ENCODE measurements at regions not wholly inside any gene's neighbourhood (a gene's known extent, or its start where the extent isn't known, plus 50 kb on each side); places are given as distances from the start of the nearest gene placed in this dataset.

DNA sequence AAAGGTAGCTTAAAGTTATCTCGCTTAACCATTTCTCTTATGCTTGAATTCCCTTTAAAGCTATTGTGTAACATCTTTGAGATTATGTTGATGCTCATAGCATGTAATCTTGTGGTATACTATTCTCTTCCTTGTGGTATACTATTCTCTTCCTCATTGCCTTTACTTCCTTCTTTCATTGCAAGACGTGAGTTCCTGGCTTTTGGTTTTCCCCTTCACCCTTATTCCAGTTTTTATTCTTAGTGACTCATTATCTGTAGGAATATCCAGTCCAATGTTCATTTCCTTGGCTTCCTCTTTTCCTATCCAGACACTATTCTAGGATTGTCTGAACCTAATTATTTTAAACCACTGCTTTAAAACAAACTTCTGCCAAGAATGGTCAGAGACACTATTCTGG, 564.0 kb downstream of the CCER1 start:
- DNase-seq = no peak

DNA sequence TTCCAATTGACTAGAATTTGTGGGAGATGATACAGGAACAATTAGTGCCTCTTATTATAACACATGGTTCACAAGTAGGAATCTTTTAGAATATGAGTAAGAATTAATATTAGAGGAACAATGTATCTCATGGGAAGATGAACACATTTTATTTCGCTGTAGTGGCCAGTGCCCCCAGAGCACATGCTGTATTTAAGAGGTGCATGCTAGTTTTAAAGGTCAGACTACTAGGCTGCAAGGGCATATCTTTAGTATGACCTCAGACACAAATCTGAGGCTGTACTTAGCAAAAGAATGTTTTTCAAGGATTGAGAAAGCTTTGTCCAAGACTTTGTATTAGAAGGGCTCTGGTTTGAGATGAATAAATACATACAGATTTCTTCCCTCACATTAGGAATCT, 586.9 kb downstream of the CCER1 start:
- DNase-seq = no peak

DNA sequence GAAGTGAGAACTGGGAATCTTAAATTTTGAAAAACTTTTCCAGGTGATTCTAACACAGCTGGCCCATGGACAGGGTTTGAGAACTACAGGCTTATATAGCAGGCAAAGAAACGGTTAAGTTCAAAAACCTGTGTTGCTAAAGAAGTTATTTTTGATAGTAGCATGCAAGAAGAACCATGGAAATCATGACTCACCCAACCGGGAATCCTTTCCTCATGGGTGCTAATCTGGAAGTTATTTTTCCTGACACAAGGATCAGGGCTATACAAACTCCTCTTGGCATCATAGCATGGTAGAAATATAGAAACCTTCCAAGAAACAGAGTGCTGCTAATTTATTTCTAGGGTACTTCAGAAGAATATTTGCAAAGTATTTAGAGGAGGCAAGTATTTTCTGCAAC, 588.7 kb downstream of the CCER1 start:
- DNase-seq = no peak

DNA sequence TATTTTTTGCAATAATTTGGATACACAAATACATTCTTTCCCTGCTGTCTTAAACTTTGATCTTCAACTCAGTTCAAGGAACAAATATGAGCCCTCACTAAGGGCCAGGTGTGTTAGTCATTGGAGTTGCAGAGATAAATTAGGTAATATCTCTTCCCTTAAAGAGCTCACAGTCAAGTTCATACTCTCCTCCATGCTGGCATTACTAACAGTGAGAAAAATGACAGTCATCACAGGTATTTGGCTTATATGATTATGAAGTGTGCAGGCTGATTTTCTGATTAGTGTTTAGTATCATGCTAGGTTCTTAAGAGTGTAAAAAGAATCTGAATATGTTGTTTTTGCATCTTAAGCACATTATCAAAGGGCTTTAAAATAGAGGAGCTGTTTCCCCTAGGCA, 594.7 kb downstream of the CCER1 start:
- DNase-seq = no peak

DNA sequence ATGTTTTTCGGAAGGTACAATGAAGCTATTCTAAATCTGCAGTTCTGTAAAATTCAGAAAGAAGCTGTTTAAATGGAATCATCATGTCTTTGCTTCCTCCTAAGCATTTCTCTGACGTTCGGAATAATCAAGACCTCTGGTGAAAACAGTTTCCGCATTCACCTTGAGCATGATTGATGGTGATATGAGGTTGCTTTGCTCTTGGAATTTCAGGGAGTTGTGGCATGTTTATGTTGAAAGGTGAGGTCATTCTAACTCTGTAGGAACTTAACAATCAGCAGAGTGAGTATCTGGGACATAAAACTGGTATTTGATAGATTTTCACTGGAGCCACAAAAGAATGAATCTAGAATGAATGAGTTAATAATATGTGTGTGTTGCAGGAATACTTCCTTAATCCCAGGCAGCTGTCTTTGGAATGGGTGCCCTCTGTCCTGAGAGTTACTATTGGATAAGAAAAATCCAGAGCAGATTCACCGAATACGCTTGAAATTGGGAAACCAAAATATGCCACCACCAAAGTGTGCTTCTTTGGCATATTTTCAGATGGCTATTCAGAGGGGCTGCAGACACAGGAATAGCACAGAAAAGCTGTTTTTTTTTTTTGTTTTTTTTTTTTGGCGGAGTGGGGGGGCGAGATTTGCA, 599.1 kb downstream of the CCER1 start:
- DNase-seq = no peak

DNA sequence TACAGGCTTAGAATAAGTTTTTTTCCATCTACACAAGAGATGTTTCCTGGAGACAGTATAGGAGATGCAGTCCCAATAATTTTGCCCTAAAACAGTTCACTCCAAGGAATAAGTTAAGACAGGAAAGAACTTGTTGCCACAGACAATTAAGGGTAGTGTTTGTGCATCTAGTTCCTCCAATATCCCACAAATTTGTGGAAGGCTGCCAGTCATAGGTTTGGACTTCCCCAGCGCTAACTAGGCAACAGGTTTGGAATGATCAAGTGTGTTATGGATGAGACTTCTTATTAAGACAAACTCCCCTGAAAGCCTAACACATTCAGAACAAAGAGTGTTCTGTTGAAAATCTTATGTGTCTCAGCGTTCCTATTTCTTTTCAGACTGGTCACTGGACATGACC, 611.0 kb downstream of the CCER1 start:
- DNase-seq = no peak

DNA sequence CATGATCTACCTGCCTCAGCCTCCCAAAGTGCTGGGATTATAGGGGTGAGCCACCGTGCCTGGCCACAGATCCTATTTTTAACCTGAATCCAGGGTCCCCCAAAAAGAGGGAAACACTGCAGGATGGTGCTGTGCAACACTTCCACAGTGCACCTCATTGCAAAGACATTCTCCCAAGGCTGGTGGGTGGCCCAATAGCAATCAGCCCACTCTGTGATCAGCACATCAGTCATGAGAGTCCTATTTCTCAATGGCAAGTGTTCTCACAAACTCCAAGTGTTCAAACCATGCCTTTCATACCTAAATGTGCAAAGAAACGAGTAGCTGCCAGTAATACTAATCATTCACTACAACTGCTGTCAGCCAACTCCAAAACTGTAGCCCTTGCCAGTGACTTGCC, 612.9 kb downstream of the CCER1 start:
- no peak for DNase-seq

DNA sequence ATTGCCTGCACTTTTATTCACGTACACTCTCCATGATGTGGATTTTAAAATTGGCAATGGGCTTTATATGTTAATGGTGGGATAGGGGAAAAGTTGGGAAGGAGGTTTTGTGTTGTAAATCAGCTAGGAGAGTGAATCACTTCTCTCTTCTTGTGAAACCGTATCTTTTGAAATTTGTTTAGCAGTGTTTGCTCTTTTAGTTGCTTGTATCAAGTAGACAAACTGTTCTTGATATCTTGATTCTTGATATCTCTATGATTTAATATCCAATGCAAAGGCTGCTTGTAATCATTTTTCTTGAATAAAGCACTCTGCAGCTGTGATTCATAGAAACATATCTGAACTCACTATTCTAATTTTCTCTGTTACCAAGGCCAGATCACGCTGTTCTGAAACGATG, 615.1 kb downstream of the CCER1 start:
- no peak for DNase-seq

DNA sequence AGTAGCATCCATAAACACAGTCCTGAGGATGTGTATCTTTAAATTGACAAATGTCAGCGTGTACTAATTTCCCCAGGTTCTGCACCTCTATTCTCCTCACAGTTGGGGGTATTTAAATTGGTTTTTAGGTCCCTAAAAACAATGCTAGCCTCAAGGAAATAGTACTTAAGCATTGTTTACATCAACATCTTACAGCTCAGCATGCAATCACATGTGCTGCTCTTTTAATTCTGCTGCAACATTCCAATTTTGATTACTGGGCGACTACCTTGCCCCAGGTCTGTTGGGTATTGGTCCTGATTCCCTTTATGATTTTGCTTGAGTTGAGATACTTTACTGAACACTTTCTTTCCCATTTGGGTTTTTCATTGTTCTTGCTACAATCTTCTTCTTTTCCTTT, 616.6 kb downstream of the CCER1 start:
- DNase-seq = no peak

DNA sequence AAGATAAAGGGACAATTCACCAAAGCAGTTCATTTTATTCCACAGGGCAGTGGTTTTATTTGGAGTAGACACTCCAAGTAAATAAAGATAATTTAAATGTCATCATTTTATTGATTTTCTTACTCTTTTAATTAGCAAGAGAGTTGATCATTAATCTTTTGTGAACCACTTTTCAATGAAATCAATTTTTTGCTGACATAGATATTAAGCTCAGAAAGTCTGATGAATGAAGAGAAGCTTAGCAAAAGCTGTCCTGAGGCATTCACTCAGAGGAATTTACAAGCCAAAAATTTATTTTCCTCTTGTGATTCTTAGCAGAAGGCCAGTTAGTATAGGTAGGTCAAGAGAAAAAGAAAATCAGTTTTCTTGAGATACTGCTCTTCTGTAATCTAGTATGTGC, 618.0 kb downstream of the CCER1 start:
- DNase-seq = no peak

DNA sequence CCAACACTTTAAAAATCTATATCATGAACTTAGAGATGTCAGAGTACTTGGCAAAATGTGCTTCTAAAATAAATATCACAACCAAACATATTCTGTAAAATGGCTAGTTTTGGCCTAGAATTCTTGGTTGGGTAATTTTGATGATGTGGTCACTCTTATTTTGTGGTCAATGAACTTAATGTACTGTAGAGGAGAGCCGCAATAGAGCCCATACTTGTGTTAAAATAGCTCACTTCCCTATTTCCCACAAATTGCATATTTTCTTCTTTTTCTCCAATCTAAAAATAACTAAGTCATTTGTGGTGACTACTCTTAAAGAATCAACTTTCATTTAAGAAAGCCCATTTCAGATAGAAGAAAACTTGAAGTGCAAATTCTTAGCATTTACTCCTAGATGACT, 619.4 kb downstream of the CCER1 start:
- no peak for DNase-seq

DNA sequence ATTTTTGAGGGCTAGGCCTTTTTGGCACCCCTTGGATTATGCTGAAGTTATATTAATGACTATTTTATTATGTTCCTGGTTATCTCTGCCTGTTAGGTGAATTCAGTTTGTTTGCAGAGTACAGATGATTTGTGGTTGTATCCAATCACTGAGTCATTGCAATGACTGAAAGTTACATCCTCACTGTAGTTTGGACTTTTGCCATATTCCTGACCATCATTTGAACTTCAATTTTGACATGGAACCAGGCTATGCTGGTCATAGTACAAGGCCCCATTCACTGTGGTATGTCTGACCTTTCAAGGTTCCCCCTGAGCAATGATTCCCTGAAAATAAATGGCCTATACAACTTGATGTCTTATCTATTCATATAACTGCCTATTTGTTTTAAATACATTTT, 621.0 kb downstream of the CCER1 start:
- DNase-seq = no peak

DNA sequence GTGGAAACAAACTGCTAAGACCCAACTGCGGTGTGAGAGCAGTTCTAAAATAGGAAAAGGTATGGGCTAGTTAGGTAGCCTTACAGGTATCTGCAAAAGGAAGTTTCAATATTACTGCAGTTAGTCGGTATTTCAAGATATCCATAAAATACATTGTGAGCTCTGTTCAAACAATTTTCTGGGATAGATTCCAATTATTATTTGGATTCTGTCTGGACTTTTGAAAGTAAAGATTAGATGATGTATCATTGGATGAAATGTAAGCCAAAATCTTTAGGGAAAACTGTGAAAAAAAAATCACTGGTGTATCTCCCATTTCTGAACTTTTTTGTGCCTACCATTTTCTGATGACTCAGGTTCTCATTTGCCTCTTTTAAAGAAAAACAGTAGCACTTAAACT, 621.6 kb downstream of the CCER1 start:
- DNase-seq = no peak

DNA sequence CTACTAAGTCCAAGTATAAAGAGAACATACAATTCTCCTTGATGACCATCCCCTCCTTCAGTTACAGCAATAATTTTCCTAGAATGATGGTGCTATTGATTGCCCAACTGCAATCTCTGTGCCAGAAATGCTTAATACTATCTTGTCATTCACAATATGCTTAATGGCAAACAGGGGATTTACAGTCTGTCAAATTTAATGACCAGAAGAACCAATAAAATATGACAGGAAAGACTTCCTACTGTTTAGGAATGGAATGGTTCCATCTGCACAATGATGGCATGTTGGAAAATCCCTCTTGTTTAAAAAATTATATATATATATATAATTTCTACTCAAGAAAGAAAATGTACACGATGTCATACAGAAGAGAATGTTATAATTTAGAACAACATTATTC, 623.2 kb downstream of the CCER1 start:
- no peak for DNase-seq

DNA sequence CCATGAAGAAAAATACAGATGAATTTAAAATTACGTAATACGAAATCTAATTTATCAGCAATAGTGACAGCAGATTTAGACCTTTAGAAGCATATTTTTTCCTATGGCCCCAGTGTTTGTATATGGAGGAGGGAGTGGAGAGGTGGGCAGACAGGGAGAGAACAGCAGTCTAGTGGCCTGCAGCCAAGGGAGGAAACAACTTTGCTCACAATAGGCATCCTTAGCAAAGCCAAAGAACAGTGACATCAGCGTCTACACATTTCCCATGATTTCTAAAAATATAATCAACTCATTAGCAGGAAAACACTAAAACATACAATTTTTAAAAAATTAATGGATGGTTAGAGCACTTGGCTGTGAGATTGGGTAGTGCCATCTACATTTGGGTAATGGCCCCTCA, 622.6 kb upstream of the ATP2B1 start:
- no peak for DNase-seq

DNA sequence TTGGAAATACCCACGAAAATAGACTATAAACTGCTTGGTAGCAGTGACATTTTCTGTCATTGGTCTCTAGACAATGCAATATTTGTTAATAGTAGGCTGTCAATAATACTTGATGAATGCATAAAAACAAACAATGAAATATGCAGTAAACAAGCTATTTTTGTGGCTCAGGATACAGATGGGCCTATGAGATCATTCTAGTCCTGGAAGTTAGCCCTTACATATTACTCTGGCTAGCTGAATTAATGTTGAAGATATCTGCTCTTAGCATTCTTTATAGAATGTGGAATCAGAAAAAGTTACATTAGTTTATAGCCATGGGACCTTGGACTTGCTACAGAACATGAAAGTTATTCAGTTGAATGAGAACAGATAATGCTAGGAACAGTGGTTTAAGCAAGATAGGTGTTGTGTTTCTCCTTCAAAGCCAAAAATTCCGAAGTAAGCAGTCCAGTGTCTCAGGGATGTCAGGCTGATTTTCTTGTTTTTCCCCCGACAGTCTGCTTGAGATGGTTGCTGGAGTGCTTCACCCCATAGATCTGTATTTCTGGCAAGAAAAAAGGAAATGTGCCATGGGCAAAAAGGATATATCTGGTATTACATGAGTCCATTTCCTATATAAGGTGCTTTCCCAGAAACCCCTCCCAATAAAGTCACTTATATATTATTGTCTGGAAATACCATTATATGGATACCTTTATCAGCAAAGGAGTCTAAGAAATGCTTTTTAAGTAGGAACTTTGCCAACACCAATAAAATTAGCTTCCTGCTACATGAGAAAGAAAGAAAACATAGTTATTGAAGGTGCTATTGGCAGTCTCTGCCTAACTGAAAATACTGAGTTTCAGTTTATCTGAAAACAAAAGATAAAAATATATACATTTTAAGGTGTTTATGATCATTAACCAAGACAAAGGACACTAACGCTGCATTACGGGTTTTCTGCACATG, 619.4 kb upstream of the ATP2B1 start:
- no peak for DNase-seq

DNA sequence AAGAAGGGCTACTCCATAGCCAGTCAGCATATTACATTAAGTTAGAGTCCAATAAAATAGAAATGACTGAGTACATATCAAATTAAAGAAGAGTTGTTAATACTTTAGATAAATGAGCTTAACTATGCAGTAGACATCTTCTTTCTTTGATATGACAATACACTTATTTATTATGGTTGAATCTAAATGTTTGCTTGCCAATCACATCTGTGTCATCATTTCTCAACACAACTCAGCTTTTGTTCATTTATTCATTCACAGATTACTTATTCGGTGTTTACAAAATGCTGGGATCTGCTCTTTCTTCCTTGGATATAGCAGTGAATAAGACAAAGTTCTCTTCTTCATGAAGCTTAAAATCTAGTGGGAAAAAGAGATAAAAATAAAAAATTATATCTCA, 614.6 kb upstream of the ATP2B1 start:
- no peak for DNase-seq

DNA sequence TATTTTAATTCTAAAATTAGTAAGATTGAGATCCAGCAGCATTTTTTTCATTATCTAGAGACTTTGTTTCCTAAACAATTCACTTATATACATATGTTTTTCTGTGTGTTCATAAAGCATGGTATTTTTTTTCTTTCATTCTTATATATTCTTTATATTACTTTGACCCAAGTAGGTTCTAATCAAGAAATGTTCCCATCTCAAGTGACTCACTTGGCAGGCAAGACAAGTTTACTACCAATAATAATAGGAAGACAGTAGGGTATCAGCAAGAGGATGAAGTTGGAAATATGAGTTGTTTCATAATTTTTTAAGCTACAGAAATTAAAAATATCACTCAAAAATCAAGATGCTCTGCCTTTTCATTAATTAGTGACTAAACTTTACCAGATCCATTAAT, 613.4 kb upstream of the ATP2B1 start:
- DNase-seq = no peak

DNA sequence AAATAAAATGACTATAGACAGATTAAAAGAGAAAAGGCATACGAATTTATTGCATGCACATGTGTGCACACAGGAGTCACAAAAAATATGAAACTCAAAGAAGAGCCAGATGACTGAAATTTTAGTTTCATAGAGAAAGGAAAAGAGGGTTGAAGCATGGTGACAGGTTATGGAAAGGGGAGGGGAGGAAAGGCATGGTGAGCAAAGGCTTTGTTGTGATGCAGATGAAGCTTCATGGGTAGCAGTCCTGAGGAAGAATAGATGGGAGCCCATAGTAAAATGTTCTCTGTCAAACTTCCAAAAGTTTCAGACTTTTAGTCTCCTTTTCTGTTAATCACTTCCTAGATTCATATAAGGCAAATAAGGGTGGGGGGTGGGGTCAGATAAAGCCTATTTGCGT, 612.7 kb upstream of the ATP2B1 start:
- DNase-seq = no peak

DNA sequence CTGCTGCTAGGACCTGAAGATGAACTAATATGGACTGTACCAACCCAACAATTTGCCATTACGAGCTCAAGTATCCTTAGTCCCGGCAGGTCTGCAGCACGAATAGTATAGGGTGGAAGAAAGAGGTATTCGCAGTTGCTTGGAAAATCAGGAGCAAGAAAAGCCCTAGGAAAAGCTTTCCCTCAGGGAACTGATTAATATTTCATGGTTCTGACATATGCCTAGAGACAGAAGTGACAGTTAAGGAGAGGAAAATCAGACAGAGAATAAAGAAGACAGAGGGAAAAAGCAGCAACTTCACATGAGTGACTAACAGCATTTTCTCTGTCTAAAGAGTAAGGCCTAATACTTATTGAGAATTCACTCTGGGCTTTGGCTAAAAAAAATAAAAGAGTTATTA, 602.9 kb upstream of the ATP2B1 start:
- DNase-seq = no peak

DNA sequence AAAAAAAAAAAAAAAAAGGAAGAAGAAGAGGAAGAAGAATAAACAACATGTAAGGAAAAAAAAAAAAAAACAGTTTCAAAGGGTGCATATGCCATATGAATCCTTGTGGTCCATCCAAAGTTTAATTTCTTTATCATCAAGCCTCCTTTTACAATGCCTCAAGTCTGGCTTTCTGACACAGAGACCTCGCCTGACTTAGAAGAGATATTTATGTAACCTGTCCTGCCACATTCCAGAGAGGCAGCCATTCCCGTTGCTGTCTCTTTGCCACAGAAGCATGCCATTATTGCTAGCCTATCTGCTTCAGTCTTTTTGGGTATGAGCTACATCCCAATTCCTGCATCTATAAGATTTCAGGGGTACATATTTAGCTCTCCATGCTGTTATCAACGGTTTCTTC, 596.7 kb upstream of the ATP2B1 start:
- no peak for DNase-seq

DNA sequence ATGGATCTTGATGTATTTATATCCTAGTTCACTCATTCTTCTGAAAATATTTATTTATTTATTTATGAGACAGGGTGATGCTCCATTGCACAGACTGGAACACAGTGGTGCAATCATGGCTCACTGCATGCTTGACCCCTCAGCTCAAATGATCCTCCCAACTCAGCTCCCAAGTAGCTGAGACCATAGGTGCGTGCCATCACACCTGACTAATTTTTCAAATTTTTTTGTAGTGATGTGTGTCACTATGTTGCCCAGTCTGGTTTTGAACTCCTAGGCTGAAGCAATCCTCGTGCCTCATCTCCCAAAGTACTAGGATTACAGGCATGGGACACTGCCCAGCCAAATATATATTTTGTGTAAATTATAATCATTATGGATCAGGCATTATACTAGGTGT, 595.6 kb upstream of the ATP2B1 start:
- no peak for DNase-seq

DNA sequence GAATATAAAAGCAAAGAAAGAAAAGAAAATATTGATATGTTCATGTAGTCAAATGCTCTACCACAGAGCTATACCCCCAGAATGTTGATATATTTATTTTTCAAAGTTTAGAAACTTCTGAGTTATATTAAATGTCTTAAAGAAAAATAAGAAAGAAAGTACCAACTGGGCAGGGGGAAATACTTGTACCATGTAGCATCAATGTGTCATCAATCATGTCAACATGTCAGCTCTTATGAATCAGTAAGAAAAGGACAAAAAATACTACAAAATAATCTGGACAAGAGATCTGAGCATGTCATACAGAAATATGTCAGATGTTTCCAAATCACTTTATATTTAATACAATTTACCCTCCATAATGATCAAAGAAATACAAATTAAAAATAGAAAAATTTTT, 595.1 kb upstream of the ATP2B1 start:
- DNase-seq = no peak

DNA sequence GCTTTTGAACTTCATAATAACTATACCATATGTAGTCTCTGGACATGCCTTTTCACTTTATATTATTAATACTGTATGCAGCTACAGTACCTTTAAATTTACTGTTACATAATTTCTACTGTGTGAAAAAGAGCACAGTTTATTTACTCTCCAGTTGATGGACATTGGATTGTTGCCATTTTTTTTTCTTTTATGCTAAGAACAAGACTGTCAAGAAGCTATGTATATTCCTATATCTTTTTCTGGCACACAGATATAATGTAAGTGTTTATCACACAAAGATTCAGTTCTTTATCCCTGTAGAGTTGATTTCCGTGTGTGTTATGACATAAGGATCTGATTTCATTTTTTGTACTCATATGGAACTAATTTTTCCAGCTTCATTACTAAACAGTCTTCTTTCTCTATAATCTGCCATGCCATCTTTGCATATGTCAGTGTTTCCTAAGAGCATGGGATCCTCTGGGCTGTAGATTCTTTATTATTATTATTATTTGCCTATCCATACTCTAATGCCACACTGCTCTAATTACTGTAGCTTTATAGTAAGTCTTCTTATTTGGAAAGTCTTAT, 593.0 kb upstream of the ATP2B1 start:
- DNase-seq = no peak

All from activated CD4-positive, alpha-beta T cell treated with anti-CD3 and anti-CD28 coated beads, Interleukin-10, Interleukin-2, amounts not matched to agents 100 ng/mL and 50 ng/mL, durations not matched to agents 16 hours and 8 hours (primary cell).